GM23248 (cell line): ENCODE measurements at regions not wholly inside any gene's neighbourhood (a gene's known extent, or its start where the extent isn't known, plus 50 kb on each side); places are given as distances from the start of the nearest gene placed in this dataset.

Source experiments
- EZH2 ChIP-seq: fragments of 200-600 bp; sonication (generic); IDR thresholded peaks from 2 replicates; pipeline ENCODE4 v1.6.1; 2018; ENCODE audit warnings: antibody characterized with exemption, mild to moderate bottlenecking; ENCODE audit not compliant: insufficient read depth, poor library complexity, severe bottlenecking
- EZH2phosphoT487 ChIP-seq: fragments of 200-600 bp; sonication (generic); IDR thresholded peaks from 2 replicates; pipeline ENCODE4 v1.6.1; 2018; ENCODE audit warnings: antibody characterized with exemption, moderate library complexity, mild to moderate bottlenecking, low read depth; ENCODE audit not compliant: insufficient read depth

GRCh38 chr2:74743039-74743438, 89.0 kb downstream of the SEMA4F start:
- TF ChIP-seq EZH2 (no peak), EZH2phosphoT487 (no peak)
